ENCODE measurements at regions not wholly inside any gene's neighbourhood (a gene's known extent, or its start where the extent isn't known, plus 50 kb on each side); places are given as distances from the start of the nearest gene placed in this dataset.
"Not testable (repeated sequence)": the region's sequence is repeated elsewhere in the genome, so short reads cannot be mapped to it uniquely, and the experiment has no call there.

- DNase-seq: no peak
Measured at GRCh38 chr12:19671695-19672094, 232.4 kb downstream of the AEBP2 start.

- no peak for DNase-seq
Measured at GRCh38 chr12:19674437-19674836, 235.1 kb downstream of the AEBP2 start.

- DNase-seq: no peak
Measured at GRCh38 chr12:19675361-19675760, 236.1 kb downstream of the AEBP2 start.

GRCh38 chr12:19678501-19678900 is 239.2 kb downstream of the AEBP2 start:
- DNase-seq: not testable (repeated sequence)

- no peak for DNase-seq
Measured at GRCh38 chr12:19681007-19681406, 241.7 kb downstream of the AEBP2 start.

- no peak for DNase-seq
Measured at GRCh38 chr12:19683178-19683927, 244.1 kb downstream of the AEBP2 start.

- DNase-seq: no peak
Measured at GRCh38 chr12:19687371-19687770, 248.1 kb downstream of the AEBP2 start.

GRCh38 chr12:19688532-19688931 is 249.2 kb downstream of the AEBP2 start:
- DNase-seq: no peak

GRCh38 chr12:19689226-19689625 is 249.9 kb downstream of the AEBP2 start:
- DNase-seq: no peak

- peak; percentile 41 for DNase-seq
Measured at GRCh38 chr12:19689801-19690472, 250.6 kb downstream of the AEBP2 start.

- DNase-seq: no peak
Measured at GRCh38 chr12:19692091-19692490, 252.8 kb downstream of the AEBP2 start.

GRCh38 chr12:19692566-19692965 is 253.3 kb downstream of the AEBP2 start:
- no peak for DNase-seq

GRCh38 chr12:19694627-19695026 is 255.3 kb downstream of the AEBP2 start:
- DNase-seq: no peak

- no peak for DNase-seq
Measured at GRCh38 chr12:19695244-19696098, 256.2 kb downstream of the AEBP2 start.

GRCh38 chr12:19700969-19701368 is 261.7 kb downstream of the AEBP2 start:
- DNase-seq: no peak

- DNase-seq: no peak
Measured at GRCh38 chr12:19704966-19705365, 265.7 kb downstream of the AEBP2 start.

GRCh38 chr12:19706936-19707335 is 267.6 kb downstream of the AEBP2 start:
- DNase-seq: no peak

- no peak for DNase-seq
Measured at GRCh38 chr12:19707948-19708409, 268.7 kb downstream of the AEBP2 start.

GRCh38 chr12:19709889-19710288 is 270.6 kb downstream of the AEBP2 start:
- DNase-seq: no peak

GRCh38 chr12:19710811-19711793 is 271.8 kb downstream of the AEBP2 start:
- no peak for DNase-seq

GRCh38 chr12:19712041-19712440 is 272.7 kb downstream of the AEBP2 start:
- DNase-seq: no peak

GRCh38 chr12:19718401-19718800 is 279.1 kb downstream of the AEBP2 start:
- no peak for DNase-seq
